Upper lobe of left lung (tissue), 6 donors: ENCODE measurements at regions not wholly inside any gene's neighbourhood (a gene's known extent, or its start where the extent isn't known, plus 50 kb on each side); places are given as distances from the start of the nearest gene placed in this dataset.

Experiments
- ATAC-seq, 2 donors: fragments of 200-7000 bp; cut with Tn5 transposase; one replicate each; pipeline ENCODE4 v1.9.1; 2022; ENCODE audit warnings: mild to moderate bottlenecking in 2 of 2, moderate library complexity in 2 of 2; ENCODE audit not compliant: low FRiP score in 2 of 2
- DNase-seq, 2 donors: peaks; one replicate each; pipeline ENCODE4 v3.0.0-alpha.2; 2019 to 2020
- H3K27ac ChIP-seq, 4 donors: fragments of 200-600 bp; sonication (generic); one replicate each; pipeline ENCODE4 v1.5.1; 2016 to 2019
- H3K27me3 ChIP-seq, 4 donors: fragments of 200-600 bp; sonication (generic); one replicate each; pipeline ENCODE4 v1.5.1; 2017 to 2019
- H3K36me3 ChIP-seq, 4 donors: fragments of 200-600 bp; sonication (generic); one replicate each; pipeline ENCODE4 v1.5.1; 2016 to 2019
- H3K4me1 ChIP-seq, 4 donors: fragments of 200-600 bp; sonication (generic); one replicate each; pipeline ENCODE4 v1.5.1; 2018 to 2019
- H3K4me3 ChIP-seq, 4 donors: fragments of 200-600 bp; sonication (generic); one replicate each; pipeline ENCODE4 v1.5.1; 2017 to 2019; ENCODE audit warnings: mild to moderate bottlenecking in 2 of 4, moderate library complexity in 1 of 4
- H3K9me3 ChIP-seq, 4 donors: fragments of 200-600 bp; sonication (generic); one replicate each; pipeline ENCODE4 v1.5.1; 2018 to 2019
- CTCF ChIP-seq, 6 experiments: fragments of 450-650 bp in 4 of 6; fragments of 200-600 bp in 2 of 6; sonication (generic) in 2 of 6; IDR thresholded peaks; one replicate each; pipeline ENCODE4 v1.5.1; 2016 to 2019; ENCODE audit warnings: antibody characterized with exemption in 6 of 6
- EP300 ChIP-seq, 4 donors: sonication (generic); formaldehyde crosslinking; IDR thresholded peaks; one replicate each; pipeline ENCODE4 v1.5.1; 2017; ENCODE audit warnings: antibody characterized with exemption in 4 of 4, control low read depth in 2 of 4
- POLR2A ChIP-seq, 4 donors: fragments of 450-650 bp; IDR thresholded peaks; one replicate each; pipeline ENCODE4 v1.5.1; 2016 to 2017; ENCODE audit warnings: antibody characterized with exemption in 4 of 4, mild to moderate bottlenecking in 2 of 4
- POLR2AphosphoS5 ChIP-seq, 2 donors: sonication (generic); formaldehyde crosslinking; IDR thresholded peaks; one replicate each; pipeline ENCODE4 v1.5.1; 2017; ENCODE audit warnings: antibody characterized with exemption in 2 of 2
- WGBS, 2 donors: methylation state at CpG; one replicate each; pipeline ENCODE4 v1.1.5; 2017 to 2018; 5-methylcytosine and 5-hydroxymethylcytosine counted together
- donor health status: DM: no; HTN: no; CAD: no; lungs with moderate emphysema.
- donor health status: DM: no; HTN: yes; CAD: no; lungs with severe emphysema.

DNA sequence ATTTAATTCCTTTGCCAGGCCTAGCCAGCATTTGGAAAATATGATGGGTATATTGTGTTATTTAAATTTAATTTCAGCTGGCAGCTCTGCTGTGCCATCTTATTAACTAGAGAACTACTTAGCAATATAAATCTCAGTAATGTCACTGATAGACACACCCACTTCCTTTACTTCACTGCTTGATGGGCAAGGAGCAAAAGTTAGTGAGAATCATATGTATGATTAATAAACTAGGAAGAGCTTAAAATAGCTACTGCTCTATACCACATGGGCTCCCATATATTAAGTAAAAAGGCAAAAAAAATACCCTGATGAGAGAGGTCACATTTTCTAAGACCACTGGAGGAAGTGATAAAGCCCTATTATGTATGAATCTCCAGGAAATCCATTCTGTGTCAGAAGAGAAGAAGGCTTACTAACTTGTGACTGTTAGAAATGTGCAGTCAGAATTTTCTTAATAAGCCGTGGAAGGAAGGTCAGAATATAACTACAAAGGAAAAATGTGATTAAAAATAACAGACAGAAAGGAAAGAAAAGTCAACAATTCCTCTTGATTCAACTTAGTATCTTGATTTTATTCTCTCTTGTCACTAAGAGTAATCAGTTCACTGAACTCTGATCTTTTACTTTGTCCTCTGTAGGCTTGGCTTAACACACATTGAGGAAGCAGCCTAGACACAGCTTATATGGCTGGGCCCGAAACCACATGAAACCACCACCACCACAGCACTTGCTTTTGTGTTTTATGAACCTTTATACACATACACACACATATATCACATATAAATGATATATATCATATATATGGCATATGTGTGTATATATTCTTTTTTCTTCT lies 1233.9 kb upstream of the ALCAM start:
- Histone ChIP-seq H3K27me3 (no peaks in the 10 kb centered on the region), H3K36me3 (no peaks in the 10 kb centered on the region), H3K9me3 (peaks cover 0 to 5% (median 0%) of the 10 kb centered on the region in 4 donors), H3K4me1 (no peaks in the 10 kb centered on the region), H3K4me3 (no peak overlapping the region), H3K27ac (no peak overlapping the region)
- ATAC-seq: no peak
- DNase-seq: no peak
- WGBS, 2 donors: 60 to 64% methylated on average over 2 of the region's 2 CpGs
- TF ChIP-seq EP300 (IDR thresholded peaks at IDR 0.05) (no peak), POLR2AphosphoS5 (IDR thresholded peaks at IDR 0.05) (no peak), CTCF (IDR thresholded peaks at IDR 0.05) (no peak), POLR2A (IDR thresholded peaks at IDR 0.05) (no peak)

- 82% methylated on average over 5 of the region's 5 CpGs for WGBS, 2 donors
- H3K4me3 ChIP-seq: no peak overlapping the region
- peaks cover 0 to 5% (median 0%) of the 10 kb centered on the region in 4 donors for H3K9me3 ChIP-seq
- DNase-seq (no peak), ATAC-seq (no peak)
- H3K4me1 ChIP-seq: no peaks in the 10 kb centered on the region
- TF ChIP-seq EP300 (IDR thresholded peaks at IDR 0.05): no peak
- no peak for TF ChIP-seq POLR2A (IDR thresholded peaks at IDR 0.05)
- TF ChIP-seq CTCF (IDR thresholded peaks at IDR 0.05): no peak
- TF ChIP-seq POLR2AphosphoS5 (IDR thresholded peaks at IDR 0.05): no peak
- H3K27me3 ChIP-seq: no peaks in the 10 kb centered on the region
- no peak overlapping the region for H3K27ac ChIP-seq
- H3K36me3 ChIP-seq: no peaks in the 10 kb centered on the region
Observed at GRCh38 chr3:104133630-104134029, 1233.1 kb upstream of the ALCAM start.

DNA sequence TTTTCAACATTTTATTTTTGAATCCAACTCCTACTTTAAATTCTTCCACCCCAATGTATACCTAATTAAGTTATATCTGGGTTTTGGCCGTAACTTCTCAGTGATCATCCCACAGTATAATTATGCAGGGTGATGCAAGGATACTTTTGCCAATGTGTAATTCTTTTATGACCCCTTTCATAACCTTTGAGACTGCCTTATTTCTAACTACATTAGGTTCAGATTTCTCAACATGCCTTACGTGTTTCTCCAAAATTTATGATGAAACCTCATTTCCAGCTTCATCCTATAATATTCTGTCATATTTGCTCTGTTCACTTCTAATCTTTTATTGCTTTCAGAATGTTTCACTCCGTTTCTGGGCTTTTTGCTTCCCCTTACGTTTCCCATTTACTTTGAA lies 1229.6 kb upstream of the ALCAM start:
- DNase-seq (no peak), ATAC-seq (no peak)
- Histone ChIP-seq H3K36me3 (no peaks in the 10 kb centered on the region), H3K9me3 (no peaks in the 10 kb centered on the region), H3K4me3 (no peak overlapping the region), H3K4me1 (no peaks in the 10 kb centered on the region), H3K27ac (no peak overlapping the region), H3K27me3 (no peaks in the 10 kb centered on the region)
- 83 to 84% methylated on average over 4 of the region's 4 CpGs for WGBS, 2 donors
- no peak for TF ChIP-seq POLR2A (IDR thresholded peaks at IDR 0.05)
- TF ChIP-seq CTCF (IDR thresholded peaks at IDR 0.05): no peak
- TF ChIP-seq POLR2AphosphoS5 (IDR thresholded peaks at IDR 0.05): no peak
- no peak for TF ChIP-seq EP300 (IDR thresholded peaks at IDR 0.05)

DNA sequence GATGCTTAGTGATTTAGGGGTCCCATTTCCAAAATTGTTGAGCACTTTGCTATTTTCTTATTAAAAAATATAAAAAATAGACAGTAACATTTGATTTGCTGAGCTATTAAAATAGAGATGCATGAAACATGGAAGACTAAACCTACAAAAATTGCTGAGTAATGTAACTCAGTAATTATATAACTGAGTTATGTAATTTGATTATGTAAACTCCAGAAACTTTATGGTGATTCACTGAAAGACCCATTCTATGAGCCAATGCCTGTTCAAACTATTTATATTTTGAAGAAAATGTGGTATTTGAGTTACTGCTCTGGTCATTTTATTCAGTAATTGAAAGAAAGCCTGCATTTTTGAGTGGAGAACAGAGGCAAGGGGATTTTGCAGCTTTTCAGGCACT lies 1221.5 kb upstream of the ALCAM start:
- H3K27me3 ChIP-seq: no peaks in the 10 kb centered on the region
- H3K36me3 ChIP-seq: no peaks in the 10 kb centered on the region
- no peaks in the 10 kb centered on the region for H3K9me3 ChIP-seq
- no peak for ATAC-seq
- no peak overlapping the region for H3K4me3 ChIP-seq
- no peak overlapping the region for H3K27ac ChIP-seq
- DNase-seq: no peak
- H3K4me1 ChIP-seq: no peaks in the 10 kb centered on the region
- TF ChIP-seq EP300 (IDR thresholded peaks at IDR 0.05) (no peak), POLR2A (IDR thresholded peaks at IDR 0.05) (no peak), CTCF (IDR thresholded peaks at IDR 0.05) (no peak), POLR2AphosphoS5 (IDR thresholded peaks at IDR 0.05) (no peak)

DNA sequence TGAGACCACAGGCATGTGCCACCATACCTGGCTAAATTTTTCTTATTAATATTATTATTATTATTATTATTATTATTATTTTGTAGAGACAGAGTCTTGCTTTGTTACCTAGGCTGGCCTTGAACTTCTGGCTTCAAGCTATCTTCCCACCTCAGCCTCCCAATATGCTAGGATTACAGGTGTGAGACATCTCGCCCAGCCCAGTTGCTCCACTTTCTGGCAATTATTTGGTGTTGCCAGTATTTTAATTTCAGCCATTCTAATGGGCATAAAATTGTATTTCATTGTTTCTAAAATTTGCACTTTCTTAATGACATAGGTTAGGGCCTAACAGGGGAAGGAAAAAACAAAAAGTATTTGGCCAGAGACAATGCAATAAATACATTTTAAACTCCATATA lies 1217.6 kb upstream of the ALCAM start:
- Histone ChIP-seq H3K4me1 (no peaks in the 10 kb centered on the region), H3K4me3 (no peak overlapping the region), H3K27ac (no peak overlapping the region), H3K27me3 (no peaks in the 10 kb centered on the region), H3K9me3 (no peaks in the 10 kb centered on the region), H3K36me3 (no peaks in the 10 kb centered on the region)
- TF ChIP-seq CTCF (IDR thresholded peaks at IDR 0.05) (no peak), POLR2AphosphoS5 (IDR thresholded peaks at IDR 0.05) (no peak)
- DNase-seq (no peak), ATAC-seq (no peak)
- WGBS, 2 donors: 71 to 85% methylated on average over 1 of the region's 1 CpG
